Activated CD4-positive, CD25-positive, alpha-beta regulatory T cell treated with anti-CD3 and anti-CD28 coated beads, Interleukin-2, amount 50 U/mL, for 72 hours (primary cell): ENCODE measurements at regions not wholly inside any gene's neighbourhood (a gene's known extent, or its start where the extent isn't known, plus 50 kb on each side); places are given as distances from the start of the nearest gene placed in this dataset.

ENCODE experiments used
- DNase-seq: peaks from one replicate; pipeline ENCODE4 v3.0.0; 2021

DNA sequence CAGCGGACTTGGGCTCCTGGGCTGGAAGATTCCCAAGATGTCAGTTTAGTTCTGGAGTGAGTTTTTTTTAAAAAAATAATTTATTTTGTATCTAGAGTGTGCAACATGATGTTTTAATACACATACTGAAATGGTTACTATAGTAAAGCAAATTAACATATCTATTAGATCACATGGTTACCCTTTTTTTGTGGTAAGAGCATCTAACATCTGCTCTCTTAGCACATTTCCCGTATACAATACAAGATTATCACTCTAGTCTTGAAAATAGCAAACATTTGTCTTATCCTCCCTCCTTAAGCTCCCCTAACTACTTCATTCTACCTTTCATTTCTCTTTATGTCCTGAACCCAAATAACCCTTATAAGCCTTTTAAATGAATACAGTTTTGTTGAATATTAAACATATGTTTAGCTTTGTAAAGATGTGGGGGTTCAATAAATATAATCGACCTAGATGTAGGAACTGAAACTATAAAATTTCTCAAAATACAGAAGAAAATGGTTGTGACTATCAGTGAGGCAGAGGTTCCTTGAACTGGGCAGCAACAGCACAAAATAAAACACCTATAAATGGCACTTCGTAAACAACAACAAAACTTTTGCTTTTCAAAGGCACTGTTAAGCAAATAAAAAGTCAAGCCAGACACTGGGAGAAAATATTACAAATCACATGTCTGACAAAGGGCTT is 466.6 kb downstream of the FGF9 start:
- no peak for DNase-seq

DNA sequence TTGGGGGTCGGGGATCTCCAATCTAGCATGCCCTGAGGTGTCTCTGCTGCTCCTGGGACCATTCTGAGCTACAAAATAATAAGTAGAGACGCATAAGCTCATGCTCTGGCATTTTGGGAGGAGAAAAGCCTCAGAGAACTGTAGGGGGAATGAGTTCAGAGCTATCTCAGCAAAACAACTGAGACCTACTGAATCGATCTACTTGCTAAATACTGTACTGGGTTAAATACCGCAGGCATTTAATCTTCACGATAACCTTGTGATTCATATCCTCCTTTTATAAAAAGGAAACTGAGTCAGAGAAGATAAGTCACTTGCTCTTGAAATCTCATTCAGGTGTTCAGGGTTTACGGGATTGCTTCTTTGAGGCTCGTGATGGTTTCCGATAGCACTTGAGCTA is 468.1 kb downstream of the FGF9 start:
- no peak for DNase-seq

DNA sequence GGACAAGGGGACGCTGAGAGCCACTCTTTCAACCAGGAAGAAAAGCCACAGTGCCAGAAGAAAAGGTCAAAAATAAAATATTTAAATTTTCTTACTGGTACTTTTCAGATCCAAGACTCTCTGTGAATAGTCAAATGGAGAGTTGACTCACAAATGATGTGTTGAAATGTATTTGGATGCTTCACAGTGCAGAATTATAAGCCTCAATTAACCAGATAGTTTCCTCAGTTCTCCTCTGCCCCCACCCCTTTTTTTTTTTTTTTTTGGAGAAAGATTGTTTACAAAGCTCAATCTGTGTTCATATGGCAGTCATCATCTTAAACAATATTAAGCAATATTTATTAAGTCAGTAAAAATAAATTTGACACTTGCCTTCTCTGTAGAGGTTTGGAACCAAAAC is 470.8 kb downstream of the FGF9 start:
- DNase-seq = no peak

DNA sequence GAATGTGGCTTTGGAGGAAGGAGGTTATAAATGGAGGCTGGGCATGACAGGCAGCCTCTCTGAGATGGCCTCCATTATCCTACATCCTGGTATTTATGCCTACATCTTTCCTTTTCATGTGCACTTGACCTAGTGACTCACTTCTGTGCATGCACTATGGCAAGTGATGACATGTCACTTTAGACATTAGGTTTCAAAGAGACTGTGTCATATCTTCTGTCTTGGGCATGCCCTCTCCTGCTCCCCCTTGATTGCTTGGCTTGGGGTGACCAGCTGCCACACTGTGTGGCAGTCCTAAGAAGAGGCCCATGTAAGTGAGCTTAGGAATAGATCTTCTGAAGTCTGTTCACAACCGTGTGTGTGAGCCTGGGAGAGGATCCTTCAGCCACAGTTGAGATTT is 472.8 kb downstream of the FGF9 start:
- no peak for DNase-seq

DNA sequence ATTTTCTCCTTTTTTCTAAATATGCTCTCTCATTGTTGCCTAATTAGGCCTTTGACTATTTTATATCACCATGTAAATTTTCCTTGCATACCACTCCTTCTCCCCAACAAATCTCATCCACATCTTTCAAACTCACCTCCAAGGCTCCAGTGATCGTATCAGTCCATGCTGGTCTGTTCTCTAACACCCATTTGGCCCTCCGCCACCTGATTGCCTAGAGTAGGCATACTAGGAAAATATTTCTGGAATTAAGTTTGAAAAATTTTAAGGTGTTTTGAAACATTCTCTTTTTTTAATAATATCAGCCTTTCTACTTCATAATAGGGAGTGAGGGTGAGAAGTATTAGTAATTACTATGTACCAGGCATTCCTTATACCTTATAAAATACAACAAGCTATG is 473.9 kb downstream of the FGF9 start:
- no peak for DNase-seq

DNA sequence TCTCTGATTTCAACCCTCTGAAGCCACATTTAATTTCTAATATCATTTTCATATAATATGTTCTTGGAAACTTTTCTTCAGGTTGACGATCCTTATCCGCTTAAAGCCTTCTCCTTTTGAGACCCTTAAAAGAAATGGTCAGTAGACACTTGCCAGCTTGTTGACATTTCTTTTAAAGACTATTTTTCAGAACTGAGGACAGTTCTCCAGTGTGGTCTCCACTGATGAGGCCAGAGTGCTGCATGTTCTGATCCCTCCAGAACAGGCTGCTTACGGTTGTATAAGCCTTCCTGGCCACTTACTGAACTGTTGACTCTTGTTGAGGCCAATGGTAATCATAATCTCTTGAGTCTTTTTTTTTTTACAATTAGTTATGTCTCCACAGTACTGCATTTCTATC is 477.3 kb downstream of the FGF9 start:
- DNase-seq = no peak

DNA sequence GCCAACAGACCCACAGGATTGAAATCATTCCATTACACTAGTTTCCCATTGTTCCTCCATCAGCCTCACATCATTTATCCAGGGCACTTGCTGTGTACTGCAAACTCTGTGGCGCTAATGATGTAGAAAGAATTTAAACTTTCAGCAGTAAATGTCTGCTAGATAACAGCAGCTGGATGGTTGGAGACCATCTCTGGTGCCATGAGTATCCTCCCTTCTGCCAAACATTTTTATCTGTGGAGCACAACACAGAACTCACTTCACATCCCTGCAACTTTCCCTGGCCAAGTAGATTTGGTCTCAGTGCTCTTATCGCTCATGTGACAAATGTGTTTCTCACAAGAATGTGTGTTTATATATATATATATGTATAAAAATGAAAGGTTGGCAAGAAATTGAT is 481.9 kb downstream of the FGF9 start:
- DNase-seq = no peak

DNA sequence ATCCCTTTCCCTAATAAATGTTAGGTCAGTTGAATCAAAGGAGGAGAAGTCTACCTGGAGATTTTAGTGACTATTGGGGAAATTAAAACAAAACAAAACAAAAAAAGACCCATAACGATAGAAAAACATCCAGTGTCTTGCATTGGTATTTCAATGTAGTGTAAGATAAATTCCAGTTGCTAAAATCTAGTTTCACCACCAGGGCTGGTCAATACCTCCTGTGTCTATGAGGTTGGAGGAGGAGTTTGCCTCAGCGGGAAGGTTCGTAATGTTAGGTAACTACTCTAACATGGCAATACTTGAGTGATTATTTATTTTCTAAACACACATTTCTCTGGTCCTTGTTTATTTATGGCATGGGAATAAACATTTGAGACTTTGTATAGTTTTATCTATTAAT is 483.2 kb downstream of the FGF9 start:
- DNase-seq = no peak

DNA sequence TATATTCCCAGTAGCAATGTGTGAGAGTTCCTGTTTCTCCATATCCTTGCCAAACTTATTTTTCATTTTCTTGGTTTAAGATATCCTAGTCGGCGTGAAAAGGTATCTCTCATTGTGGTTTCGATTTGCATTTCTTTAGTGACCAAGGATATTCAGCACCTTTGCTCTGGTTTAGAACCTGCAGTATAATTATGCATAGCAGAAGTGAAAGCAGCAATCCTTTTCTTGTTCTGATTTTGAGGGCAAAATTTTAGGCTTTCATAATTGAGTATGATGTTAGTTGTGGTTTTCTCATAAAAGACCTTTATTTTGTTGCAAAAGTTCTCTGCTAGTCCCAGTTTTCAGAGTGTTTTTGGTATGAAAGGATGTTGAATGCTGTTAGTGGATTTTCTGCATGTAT is 491.0 kb downstream of the FGF9 start:
- DNase-seq = no peak

DNA sequence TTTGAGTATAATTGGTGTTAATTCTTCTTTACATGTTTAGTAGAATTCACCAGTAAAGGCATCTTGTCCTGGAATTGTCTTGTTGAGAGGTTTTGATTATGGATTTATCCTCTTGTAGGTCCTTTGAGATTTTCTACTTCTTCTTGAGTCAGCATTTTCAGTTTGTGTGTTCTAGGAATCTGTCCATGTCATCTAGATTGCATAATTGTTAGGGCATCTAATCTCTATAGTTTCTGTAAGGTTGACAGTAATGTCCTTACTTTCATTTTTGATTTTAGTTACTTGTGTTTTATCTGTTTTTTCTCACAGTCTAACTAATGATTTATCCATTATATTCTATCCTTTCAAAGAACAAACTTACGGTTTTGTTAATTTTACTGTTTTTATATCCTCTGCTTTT is 492.0 kb downstream of the FGF9 start:
- no peak for DNase-seq

DNA sequence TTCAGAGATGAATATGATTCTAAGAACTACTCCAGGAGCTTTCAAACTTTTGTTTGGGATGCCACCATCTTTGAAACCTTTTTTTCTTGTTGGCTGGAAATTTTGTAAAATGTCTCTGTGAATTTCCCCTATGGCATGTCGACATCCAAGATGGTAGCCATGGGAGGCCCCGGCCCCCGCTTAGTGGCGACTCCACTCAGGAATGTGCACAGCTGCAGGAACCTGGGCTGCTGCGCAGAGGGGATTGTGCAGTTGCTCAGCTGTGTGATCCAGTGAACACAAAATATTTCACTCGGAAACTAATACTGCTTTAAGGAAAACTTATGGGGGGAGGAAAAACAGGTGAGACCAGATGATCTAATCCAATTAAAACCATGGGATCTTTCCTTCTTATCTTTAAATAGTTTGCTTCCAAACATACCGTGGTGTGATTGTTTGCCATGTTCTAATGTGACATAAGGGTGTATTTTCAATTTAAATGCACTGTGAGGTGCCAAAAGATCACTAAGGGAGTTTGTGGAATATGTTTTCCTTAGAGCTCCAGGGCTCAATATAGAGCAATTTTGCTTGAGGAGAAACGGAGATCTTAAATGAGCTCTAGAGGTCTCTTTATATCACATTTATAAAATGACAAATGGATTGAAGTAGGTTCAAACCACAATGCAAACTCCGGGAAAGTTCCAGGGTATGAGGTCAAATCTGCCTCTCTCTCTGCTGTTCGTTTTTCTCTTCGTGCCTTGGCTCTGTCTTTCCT is 497.7 kb downstream of the FGF9 start:
- no peak for DNase-seq

DNA sequence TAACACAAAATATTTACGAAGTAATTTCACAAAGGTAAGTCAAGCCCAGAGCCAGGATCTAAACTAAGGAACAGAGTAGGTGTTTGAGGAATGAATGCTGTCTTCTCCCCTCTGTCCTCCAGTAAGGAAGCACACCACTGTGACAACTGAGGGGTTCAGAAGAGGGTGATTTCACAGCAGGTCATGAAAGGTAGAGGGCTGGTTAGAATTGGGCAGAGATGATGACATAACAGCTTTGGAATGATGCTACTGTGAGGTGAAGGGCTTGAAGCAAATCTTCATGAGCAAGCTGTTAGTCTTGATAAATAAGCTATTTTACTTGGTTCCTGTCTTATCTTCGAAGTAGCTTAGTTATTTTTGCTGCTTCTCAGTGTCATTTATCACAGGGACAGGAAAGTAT is 498.6 kb downstream of the FGF9 start:
- DNase-seq = no peak

DNA sequence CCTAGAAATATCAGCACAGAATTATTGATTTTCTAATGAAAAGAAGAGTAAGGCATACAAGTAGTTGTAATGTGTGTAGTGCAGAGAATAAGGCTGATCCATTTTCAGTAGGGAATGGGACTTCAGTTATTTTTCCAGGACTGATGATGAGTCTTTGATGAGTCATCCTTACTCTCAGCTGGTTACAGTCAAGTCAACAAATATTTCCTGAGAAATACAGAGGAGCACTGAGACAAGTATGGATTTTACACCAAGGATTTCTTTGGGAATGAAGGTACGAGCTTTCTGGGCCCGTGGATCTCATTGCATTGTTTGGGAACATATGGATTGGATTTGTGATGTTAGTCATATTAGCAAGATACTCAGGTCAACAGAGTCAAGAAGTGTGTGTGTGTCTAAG is 502.7 kb downstream of the FGF9 start:
- no peak for DNase-seq

DNA sequence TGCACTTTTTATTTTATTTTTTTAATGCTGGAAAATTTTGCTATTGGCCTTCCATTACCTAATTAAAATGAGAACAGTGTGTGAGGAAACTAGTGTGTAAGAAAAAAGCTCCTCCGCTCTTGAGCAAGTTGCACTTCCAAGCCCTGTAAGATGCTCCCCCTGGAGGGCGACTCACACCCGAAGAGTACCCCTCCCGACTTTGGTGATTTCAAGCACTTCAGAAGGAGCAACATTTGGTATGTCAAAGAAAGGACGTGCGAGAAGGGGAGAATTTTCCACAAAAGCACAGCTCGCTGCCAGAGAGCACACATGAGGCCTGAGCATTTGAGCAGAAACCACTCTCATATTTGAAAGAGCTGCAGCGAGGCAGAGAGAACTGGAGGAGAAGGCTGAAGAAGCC is 504.4 kb downstream of the FGF9 start:
- no peak for DNase-seq

DNA sequence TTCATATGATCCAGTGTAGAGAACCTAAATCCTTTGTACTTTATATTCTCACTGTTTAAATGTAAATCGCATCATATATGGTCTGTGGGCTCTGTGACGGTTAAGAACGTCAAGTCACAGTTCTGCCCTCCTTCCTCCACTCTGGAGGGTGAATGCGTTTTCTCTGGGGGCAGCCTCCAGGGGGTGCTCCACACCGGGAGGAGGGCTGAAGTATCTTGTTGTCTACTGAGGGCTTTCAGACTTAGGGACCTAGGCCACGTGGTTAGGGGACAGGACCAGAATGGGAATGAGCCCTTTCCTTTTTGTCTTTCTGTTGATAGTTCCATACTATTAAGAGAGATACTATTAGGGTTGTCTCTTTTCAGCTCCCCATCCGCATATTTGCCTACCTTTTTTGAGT is 504.9 kb downstream of the FGF9 start:
- no peak for DNase-seq

DNA sequence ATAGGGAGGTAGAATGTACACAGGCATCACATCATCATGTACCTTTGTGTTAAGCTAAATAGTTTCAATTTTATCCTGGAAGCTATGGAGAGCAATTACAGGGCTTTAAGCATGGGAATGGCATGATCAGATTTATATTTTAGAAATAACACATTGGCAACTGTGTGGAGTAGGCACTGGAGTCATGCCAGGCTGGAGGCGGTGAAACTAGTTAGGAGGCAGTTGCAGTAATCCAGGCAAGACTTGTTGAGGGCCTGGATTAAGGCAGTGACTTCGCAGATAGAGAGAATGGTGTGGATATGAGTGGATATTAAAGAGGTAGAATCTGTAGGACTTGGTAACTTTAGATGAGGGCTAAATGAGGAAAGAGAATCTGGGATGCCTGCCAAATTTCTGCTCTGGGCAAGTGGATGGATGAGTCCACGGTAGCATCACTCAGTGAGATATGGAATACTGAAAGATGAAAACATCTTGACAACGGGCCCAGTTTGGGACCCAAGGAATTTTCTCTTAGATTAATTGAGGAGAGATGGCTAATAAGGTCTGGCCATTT is 506.2 kb downstream of the FGF9 start:
- no peak for DNase-seq

DNA sequence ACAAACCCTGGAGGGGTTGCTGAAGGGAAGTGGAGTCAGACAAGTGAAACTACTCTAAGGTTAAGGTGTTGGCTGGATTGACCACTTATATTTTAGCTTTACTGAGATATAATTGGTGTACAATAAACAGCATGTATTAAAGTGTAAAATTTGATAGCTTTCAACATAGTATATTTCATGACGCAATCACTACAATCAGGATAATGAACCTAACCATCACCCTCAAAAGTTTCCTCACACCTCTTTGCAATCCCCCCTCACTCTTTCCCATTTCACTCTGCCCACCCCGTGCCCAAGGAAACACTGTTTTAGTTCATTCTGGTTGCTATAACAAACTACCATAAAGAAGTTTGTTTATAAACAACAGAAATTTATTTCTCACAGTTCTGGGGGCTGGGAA is 508.0 kb downstream of the FGF9 start:
- DNase-seq = no peak

DNA sequence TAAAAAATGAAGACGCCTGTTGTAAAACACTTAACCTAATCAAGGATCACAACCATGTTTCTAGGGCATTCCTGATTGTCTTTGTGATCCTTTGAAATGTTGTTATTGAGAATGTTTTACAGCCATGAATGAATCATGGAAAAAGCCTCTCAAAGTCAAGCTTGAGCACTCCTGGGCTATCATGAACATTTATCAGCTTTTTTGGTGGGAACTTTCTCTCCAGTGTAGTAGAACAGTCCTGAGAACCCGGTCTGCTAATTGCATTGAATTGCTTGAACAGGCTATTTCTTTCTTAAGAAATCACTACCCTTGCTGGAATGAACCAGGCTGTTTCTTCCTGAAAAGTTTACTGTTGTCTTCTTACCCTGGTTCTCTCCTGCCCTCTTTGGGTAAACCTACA is 516.5 kb downstream of the FGF9 start:
- DNase-seq = no peak

DNA sequence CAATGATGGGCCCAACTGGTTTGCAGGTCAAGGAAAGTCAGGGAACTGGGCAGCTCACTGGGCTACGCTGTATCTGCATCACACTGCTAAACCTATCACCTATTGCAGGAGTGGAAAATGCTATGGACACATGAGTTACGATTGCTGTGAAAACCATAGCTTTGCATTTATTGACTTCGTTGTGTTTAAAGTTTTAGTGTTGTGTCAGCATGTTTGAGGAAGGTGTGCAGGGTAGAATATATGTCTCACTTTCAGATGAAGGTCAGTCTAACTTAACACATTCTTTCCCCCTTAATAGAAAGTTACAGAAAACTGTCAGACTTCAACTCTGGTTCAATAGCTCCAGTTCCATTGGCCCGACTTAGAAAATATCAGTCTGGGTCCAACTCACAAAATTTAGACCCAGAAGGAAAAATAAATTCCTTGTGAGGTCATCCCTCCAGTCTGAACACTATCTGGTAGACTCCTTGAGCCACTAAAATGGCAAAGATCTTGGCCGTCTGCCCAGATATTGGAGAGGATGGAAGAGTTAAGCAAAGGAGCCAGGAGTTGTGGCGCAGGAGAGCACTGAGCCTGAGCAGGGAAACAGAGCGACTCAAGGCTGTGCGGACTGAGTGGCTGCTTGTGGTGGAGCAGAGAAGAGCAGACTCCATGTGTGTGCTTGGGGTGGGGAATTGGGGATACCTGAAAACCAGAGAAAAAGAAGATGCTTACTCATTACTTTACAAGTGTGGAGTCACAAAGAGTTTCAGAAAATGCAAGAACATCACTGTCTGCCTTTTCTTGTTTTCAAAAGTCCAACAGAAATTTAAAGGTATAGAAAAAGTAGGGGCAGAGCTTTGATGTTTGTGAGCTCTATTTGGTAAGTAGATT is 518.5 kb downstream of the FGF9 start:
- no peak for DNase-seq

DNA sequence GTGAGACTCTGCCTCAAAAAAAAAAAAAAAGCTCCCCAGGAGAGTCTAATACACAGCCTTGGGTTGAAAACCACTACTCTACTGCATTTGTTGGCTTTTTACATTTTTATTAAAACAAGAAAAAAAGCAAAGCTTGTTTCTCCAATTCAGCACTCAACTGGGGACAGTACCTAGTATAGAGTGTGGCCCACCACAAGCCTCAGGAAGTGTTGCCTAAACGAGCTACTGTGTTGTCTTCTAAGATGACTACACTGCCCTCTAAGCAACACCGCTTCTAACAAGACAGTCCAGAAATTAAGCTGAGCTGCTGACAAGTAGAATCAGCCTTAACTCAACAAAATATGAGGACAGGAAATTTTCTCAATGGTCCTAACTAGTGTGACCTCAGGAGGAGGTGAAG is 522.2 kb downstream of the FGF9 start:
- no peak for DNase-seq

DNA sequence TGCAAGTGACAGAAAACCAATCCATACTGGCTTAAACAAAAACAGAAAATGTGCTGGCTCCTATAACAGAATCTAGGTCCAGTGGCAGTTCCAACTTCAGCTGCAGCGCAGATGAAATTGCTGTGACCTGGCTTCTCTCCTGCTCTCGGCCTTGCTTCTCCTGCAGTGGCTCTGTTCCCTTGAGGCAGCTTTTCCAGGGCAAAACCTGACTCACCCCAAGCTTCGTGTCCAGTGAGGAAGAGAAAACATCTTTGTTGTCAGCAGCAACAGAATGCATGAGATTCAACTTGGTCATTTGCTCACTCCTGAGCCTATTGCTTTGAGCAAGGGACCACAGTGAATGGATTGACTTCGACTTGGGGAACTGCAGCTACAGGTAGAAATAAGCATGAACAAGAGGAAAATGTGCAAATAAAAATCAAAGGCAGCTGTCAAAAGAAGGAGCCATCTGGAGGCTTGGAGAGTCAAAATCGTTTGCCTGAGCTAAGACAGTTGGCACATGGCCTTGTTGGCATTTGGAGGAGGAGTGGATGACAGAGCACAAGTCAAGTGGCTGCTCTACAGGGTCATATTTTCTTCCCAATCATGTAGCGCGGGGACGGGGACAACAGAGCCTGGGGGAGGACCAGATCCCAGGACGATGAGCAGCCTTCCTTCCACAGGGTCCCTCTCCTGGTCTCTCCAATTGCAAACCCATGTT is 523.4 kb downstream of the FGF9 start:
- no peak for DNase-seq

DNA sequence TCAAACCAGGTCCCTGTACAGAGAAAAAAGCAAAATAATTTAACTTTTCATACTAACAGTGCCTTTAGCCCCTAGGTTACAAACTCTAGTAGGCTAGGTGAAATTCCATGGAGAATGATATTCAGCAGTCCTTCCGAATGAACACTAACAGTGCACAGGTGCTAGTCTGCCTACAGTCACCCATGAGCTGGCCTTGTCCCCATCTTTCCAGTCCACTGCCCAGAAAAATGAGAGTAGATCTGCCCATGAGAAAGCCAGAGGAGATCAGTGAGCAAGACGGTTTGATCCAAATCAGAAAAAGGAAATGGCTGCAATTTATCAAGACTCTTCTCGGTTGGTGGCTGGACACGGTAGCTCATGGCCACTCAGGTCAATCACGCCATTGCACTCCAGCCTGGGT is 524.9 kb downstream of the FGF9 start:
- no peak for DNase-seq

DNA sequence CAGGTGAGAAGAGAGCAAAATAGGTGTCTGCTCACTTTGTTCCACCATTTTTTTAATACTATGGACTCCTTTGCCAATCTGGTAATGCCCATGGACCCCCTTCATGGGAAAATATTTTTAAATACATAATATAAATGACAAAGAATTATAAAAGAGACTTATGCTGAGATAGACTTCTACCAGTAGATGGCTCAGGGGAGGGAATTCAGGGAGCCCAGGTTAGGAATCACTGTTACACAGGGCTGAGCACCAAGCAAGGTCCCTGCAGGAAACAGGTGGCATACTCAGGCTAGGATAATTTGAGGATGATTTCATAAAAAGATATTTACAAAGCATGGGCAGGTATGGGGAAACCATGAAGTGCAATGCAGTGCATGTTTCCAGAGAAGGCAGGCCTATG is 525.9 kb downstream of the FGF9 start:
- DNase-seq = no peak
